Type B pancreatic cell (in vitro differentiated cells): ENCODE measurements at regions not wholly inside any gene's neighbourhood (a gene's known extent, or its start where the extent isn't known, plus 50 kb on each side); places are given as distances from the start of the nearest gene placed in this dataset.

Experiments
- DNase-seq: peaks from one replicate; pipeline ENCODE4 v3.0.0; 2021; ENCODE audit warnings: mixed read lengths; ENCODE audit not compliant: unreplicated experiment; ENCODE audit errors: extremely low spot score
- H3K27ac Mint-ChIP-seq: 2 replicates; pipeline ENCODE4 v1.8.0; 2021; ENCODE audit warnings: mild to moderate bottlenecking, mixed read lengths
- H3K27me3 Mint-ChIP-seq: 2 replicates; pipeline ENCODE4 v1.8.0; 2021; ENCODE audit warnings: mixed read lengths
- H3K36me3 Mint-ChIP-seq: 2 replicates; pipeline ENCODE4 v1.8.0; 2021; ENCODE audit warnings: mixed read lengths
- H3K4me1 Mint-ChIP-seq: one replicate; pipeline ENCODE4 v1.8.0; 2021; ENCODE audit warnings: mixed read lengths; ENCODE audit not compliant: unreplicated experiment
- H3K4me3 Mint-ChIP-seq: 2 replicates; pipeline ENCODE4 v1.8.0; 2021; ENCODE audit warnings: mild to moderate bottlenecking, mixed read lengths
- H3K9me3 Mint-ChIP-seq: 2 replicates; pipeline ENCODE4 v1.8.0; 2021; ENCODE audit warnings: mixed read lengths
- TF ChIP-seq, protein P1 (sequence below): fragments of 200-600 bp; sonication (generic); conservative IDR thresholded peaks from 2 replicates; pipeline ENCODE4 v1.5.0; 2021; ENCODE audit warnings: antibody characterized with exemption, mild to moderate bottlenecking

DNA sequence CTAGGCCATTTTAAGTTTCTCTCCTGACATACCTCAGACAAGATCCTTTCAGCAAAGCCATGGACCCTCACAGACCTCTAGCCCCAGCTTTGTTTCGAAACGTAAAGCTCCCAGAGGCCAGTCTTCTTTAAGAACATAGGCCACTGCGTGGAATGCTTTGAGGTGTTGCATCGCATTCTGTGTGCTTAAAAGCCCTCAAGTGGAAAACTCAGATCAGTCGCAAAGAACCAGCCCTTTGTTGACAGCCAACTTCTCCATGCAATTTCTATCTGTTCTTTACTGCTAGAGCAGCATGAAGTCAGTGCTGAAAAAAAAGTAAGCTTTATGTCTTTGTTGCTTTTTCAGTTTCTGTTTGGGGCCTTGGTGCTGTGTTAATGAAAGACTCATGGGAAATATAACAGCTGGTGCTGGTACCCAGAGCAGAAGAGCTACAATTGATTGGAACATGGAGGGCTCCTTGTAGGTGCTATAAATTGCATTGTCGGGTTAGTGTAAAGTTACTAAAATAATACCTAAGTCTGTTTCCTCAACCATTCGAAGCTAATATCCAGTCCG, 142.6 kb downstream of the MAP3K7 start:
- no peak for DNase-seq
- Mint-ChIP-seq H3K36me3 (no peaks in the 10 kb centered on the region), H3K27ac (no peak overlapping the region), H3K4me1 (peaks cover 20% of the 10 kb centered on the region), H3K4me3 (no peak overlapping the region), H3K27me3 (peaks cover 3% of the 10 kb centered on the region), H3K9me3 (no peaks in the 10 kb centered on the region)
- TF ChIP-seq, protein P1, sequence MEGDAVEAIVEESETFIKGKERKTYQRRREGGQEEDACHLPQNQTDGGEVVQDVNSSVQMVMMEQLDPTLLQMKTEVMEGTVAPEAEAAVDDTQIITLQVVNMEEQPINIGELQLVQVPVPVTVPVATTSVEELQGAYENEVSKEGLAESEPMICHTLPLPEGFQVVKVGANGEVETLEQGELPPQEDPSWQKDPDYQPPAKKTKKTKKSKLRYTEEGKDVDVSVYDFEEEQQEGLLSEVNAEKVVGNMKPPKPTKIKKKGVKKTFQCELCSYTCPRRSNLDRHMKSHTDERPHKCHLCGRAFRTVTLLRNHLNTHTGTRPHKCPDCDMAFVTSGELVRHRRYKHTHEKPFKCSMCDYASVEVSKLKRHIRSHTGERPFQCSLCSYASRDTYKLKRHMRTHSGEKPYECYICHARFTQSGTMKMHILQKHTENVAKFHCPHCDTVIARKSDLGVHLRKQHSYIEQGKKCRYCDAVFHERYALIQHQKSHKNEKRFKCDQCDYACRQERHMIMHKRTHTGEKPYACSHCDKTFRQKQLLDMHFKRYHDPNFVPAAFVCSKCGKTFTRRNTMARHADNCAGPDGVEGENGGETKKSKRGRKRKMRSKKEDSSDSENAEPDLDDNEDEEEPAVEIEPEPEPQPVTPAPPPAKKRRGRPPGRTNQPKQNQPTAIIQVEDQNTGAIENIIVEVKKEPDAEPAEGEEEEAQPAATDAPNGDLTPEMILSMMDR, result no peak

DNA sequence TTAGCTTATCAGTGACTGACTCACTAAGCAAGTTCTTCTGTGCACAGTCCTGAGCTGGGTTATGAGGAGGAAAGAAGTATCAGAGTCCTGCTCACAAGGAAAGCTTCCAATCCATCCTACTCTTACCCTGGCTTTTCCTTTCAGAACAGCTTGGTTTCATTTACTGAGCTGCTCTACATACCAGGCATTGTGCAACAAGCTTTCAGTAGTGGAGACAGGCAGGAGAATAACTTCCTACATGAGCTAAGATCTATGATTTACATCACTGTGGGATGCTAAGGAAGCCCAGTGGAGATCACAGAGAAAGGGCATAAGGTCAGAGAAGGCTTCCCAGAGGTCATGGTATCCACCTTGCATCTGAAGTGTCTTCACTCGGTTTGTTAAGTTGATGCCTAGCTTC, 144.5 kb downstream of the MAP3K7 start:
- Mint-ChIP-seq H3K4me1 (peaks cover 14% of the 10 kb centered on the region), H3K27me3 (peaks cover 3% of the 10 kb centered on the region), H3K4me3 (no peak overlapping the region), H3K27ac (no peak overlapping the region), H3K9me3 (no peaks in the 10 kb centered on the region), H3K36me3 (no peaks in the 10 kb centered on the region)
- TF ChIP-seq, protein P1, result no peak
- no peak for DNase-seq

DNA sequence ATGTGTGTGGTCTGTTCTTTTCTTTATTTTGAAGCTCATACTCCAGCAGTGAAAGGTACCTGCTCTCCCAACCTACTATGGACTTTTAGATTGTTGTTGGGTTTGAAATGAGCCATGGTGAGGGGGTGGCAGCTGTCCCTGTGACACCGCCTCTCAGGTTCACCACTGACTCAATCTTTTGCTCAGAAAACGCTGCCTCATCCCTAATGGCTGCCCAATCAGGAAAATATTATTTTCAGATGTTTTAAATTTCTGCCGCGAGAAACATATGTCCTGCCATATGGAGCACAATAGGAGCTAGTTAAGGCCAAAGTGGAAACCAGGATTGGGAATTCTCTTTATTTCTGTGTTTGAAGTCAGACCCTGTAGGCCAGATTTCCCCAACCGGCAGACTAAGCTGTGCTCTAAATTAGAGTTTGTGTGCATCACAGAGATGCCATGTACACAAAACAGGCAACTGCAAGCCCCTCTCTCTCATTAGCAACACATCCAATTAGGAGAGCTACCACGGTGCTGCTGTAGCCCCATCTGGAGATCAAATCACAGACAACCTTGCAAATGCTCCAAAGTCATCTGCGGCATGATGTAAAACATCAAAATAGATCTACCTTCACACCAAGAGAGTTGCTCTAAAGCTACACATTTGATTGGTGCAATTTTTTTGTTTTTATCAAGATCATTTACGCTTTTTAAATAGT, 144.1 kb upstream of the BACH2 start:
- H3K27me3 Mint-ChIP-seq, result peaks cover 6% of the 10 kb centered on the region
- H3K4me3 Mint-ChIP-seq, result no peak overlapping the region
- no peak overlapping the region for H3K27ac Mint-ChIP-seq
- no peaks in the 10 kb centered on the region for H3K36me3 Mint-ChIP-seq
- TF ChIP-seq, protein P1, result no peak
- H3K9me3 Mint-ChIP-seq, result no peaks in the 10 kb centered on the region
- peaks cover 14% of the 10 kb centered on the region for H3K4me1 Mint-ChIP-seq
- no peak for DNase-seq

DNA sequence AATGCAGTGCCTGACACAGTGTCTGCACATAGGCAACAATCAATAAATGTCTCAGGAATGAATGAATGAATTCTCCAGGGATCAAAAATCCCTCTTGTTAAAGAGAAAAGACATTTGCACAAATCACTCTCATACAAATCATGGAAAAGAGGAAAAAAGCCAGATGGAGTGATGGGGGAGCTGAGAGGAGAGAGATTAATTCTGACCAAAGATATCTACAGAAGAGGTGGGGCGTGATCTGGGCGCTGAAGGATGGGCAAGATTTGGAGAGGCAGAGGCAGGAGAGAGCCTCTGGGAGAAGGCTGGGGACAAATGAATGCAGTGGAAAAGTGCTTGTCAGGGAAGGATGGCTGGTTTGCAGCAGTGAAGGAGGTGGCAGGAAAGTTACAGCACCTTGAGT, 142.9 kb upstream of the BACH2 start:
- peaks cover 6% of the 10 kb centered on the region for H3K27me3 Mint-ChIP-seq
- no peak overlapping the region for H3K4me3 Mint-ChIP-seq
- H3K36me3 Mint-ChIP-seq, result no peaks in the 10 kb centered on the region
- no peak for DNase-seq
- H3K27ac Mint-ChIP-seq, result no peak overlapping the region
- no peaks in the 10 kb centered on the region for H3K9me3 Mint-ChIP-seq
- peaks cover 12% of the 10 kb centered on the region for H3K4me1 Mint-ChIP-seq
- TF ChIP-seq, protein P1, result no peak

DNA sequence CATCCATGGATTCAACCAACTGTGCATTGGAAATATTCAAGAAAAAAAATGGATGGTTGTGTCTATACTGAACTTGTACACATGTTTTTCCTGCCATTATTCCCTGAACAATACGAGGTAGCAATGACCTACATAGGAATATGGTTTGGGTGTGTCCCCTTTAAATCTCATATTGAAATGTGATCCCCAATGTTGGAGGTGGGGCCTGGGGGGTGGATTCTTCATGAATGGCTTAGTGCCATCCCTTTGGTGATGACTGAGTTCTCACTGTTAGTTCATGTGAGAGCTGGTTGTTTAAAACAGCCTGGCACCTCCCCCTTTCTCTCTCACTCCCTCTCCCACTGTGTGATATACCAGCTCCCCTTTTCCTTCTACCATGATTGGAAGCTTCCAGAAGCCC, 139.8 kb upstream of the BACH2 start:
- no peak for DNase-seq
- no peaks in the 10 kb centered on the region for H3K36me3 Mint-ChIP-seq
- peaks cover 3% of the 10 kb centered on the region for H3K27me3 Mint-ChIP-seq
- peaks cover 5% of the 10 kb centered on the region for H3K9me3 Mint-ChIP-seq
- no peak overlapping the region for H3K27ac Mint-ChIP-seq
- no peak overlapping the region for H3K4me3 Mint-ChIP-seq
- peaks cover 9% of the 10 kb centered on the region for H3K4me1 Mint-ChIP-seq
- TF ChIP-seq, protein P1, result no peak
